PFSK-1 (cell line): ENCODE measurements at regions not wholly inside any gene's neighbourhood (a gene's known extent, or its start where the extent isn't known, plus 50 kb on each side); places are given as distances from the start of the nearest gene placed in this dataset.

Experiments
- FOXP2 ChIP-seq: optimal IDR thresholded peaks from 2 replicates; pipeline ENCODE3; 2011; ENCODE audit warnings: borderline replicate concordance, control low read depth, inconsistent platforms; ENCODE audit not compliant: insufficient read depth; ENCODE audit errors: extremely low read length, extremely low read depth
- POLR2AphosphoS5 ChIP-seq: IDR thresholded peaks from 2 replicates; pipeline ENCODE4 v1.6.1; 2012; ENCODE audit warnings: low read depth, mild to moderate bottlenecking, control low read depth, low read length, moderate library complexity
- SIN3A ChIP-seq: IDR thresholded peaks from 2 replicates; pipeline ENCODE4 v1.6.1; 2012; ENCODE audit warnings: mild to moderate bottlenecking, low read length, moderate library complexity, borderline replicate concordance; ENCODE audit not compliant: insufficient read depth
- TAF1 ChIP-seq: IDR thresholded peaks from 2 replicates; pipeline ENCODE4 v1.6.1; 2012; ENCODE audit warnings: low read length, control low read depth, borderline replicate concordance; ENCODE audit not compliant: insufficient read depth
- TF ChIP-seq, protein P1 (sequence below), 2 experiments: IDR thresholded peaks; 2 replicates each; pipeline versions ENCODE4 v1.6.1 to v1.8.0; 2011 to 2012; ENCODE audit warnings: low read depth in 2 of 2, low read length in 2 of 2, control low read depth in 1 of 2, inconsistent platforms in 1 of 2, mild to moderate bottlenecking in 1 of 2, moderate library complexity in 1 of 2; ENCODE audit not compliant: insufficient read depth in 1 of 2

DNA sequence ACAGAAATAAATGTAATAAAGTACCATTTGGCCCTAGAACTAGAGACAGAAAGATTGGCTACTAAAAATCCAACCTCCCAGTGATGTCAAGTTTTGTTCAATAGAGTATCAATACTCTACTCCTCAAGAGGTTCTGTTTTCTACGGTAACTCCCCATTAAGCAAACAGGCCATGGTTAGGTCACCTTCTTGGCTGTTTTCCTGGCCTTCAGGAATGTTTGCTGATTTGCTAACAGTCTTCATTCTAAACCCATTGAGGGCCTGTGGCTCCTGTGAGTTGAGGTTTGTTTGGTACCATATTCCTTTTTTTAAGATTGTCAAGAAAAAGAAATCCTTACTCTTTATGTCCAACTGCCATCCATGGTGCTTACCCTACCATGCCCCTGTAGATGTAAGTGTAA lies 1022.0 kb upstream of the TMEM132C start:
- TF ChIP-seq, protein P1, sequence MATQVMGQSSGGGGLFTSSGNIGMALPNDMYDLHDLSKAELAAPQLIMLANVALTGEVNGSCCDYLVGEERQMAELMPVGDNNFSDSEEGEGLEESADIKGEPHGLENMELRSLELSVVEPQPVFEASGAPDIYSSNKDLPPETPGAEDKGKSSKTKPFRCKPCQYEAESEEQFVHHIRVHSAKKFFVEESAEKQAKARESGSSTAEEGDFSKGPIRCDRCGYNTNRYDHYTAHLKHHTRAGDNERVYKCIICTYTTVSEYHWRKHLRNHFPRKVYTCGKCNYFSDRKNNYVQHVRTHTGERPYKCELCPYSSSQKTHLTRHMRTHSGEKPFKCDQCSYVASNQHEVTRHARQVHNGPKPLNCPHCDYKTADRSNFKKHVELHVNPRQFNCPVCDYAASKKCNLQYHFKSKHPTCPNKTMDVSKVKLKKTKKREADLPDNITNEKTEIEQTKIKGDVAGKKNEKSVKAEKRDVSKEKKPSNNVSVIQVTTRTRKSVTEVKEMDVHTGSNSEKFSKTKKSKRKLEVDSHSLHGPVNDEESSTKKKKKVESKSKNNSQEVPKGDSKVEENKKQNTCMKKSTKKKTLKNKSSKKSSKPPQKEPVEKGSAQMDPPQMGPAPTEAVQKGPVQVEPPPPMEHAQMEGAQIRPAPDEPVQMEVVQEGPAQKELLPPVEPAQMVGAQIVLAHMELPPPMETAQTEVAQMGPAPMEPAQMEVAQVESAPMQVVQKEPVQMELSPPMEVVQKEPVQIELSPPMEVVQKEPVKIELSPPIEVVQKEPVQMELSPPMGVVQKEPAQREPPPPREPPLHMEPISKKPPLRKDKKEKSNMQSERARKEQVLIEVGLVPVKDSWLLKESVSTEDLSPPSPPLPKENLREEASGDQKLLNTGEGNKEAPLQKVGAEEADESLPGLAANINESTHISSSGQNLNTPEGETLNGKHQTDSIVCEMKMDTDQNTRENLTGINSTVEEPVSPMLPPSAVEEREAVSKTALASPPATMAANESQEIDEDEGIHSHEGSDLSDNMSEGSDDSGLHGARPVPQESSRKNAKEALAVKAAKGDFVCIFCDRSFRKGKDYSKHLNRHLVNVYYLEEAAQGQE (IDR thresholded peaks at IDR 0.05; ENCODE audit: insufficient read depth in 1 of 2, low read depth in 2 of 2, low read length in 2 of 2): no peak

DNA sequence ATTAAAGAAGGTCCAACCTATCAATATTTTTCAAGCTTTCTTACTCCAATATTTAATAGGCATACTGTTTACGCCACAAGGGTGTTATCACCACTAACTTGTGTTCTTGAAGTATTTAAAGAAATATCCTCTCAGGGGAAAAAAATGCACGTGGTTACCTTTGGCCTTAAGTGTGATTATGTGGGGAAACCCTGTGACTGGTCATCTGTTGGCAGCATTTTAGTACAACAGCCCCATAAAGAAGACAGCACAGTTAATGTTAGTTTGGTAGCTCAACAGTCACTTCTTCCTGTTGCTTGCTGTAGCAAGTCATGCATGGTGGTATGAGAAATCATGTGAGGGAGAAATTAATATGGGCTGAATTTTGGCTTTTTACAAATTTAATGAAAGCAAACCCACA lies 1021.5 kb upstream of the TMEM132C start:
- no peak for TF ChIP-seq POLR2AphosphoS5
- TF ChIP-seq, protein P1 (IDR thresholded peaks at IDR 0.05; ENCODE audit: insufficient read depth in 1 of 2, low read depth in 2 of 2, low read length in 2 of 2): no peak
- TF ChIP-seq FOXP2: no peak
- no peak for TF ChIP-seq SIN3A
- TF ChIP-seq TAF1: no peak

DNA sequence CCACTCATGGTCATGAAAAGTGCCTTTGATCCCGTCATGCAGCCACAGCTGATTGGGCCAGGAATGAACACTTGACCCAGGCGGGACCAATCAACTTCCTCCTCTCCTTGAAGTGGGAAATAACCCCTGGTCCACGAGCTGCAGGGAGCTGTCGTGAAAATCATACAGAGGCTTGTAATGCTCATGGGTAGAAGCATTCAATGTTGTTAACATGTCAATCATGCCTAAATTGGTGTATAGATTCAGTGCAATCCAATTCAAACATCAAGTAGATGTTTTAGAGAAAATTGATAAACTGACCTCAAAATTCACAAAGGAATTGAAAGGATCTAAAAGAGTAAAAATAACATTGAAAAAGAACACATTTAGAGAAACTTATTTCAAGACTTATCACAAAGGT lies 1019.0 kb upstream of the TMEM132C start:
- no peak for TF ChIP-seq TAF1
- TF ChIP-seq POLR2AphosphoS5: no peak
- TF ChIP-seq, protein P1 (IDR thresholded peaks at IDR 0.05; ENCODE audit: insufficient read depth in 1 of 2, low read depth in 2 of 2, low read length in 2 of 2): no peak
- no peak for TF ChIP-seq SIN3A
- TF ChIP-seq FOXP2: no peak

DNA sequence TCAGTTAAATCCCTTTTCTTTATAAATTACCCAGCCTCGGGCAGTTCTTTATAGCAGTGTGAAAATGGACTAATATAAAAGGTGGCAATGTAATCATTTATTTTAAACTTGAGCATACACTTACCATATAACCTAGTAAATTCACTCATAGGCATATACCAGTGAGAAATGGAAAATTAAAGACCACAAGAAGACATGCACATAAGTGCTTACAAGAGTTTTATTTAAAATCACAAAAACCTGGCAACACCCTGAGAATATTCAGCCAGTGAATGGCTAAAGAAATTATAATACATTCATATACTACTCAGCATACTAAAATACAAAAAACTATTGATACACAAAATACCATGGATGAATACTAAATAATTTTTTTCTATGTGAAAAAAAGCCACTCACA lies 1017.5 kb upstream of the TMEM132C start:
- TF ChIP-seq TAF1 (no peak), FOXP2 (no peak), SIN3A (no peak)
- TF ChIP-seq, protein P1 (IDR thresholded peaks at IDR 0.05; ENCODE audit: insufficient read depth in 1 of 2, low read depth in 2 of 2, low read length in 2 of 2): no peak

DNA sequence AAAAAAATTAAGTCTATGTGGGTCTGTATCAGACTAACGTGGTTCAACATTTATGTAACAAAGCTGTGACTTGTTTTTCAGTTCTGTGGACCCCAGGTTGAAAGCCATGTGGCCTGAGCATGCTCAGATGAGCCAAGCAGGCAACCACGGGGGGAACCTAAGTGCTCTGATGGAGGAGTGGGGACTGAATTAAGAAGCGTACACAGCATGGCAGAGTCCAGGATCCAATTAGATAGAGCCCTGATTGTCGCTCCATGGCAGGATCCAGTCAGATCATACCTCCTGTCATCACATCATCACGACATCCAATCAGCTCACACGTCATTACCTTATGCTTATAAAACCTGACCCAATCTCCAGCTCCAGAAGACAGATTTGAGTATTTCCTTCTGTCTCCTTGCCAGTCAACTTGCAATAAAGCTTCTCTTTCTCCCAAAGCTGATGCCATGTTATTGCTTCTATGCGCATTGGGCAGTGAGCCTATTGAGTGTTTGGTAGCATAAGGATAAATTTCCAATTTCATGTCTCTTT lies 1013.1 kb upstream of the TMEM132C start:
- TF ChIP-seq SIN3A (no peak), TAF1 (no peak), FOXP2 (no peak), POLR2AphosphoS5 (no peak)
- TF ChIP-seq, protein P1 (IDR thresholded peaks at IDR 0.05; ENCODE audit: insufficient read depth in 1 of 2, low read depth in 2 of 2, low read length in 2 of 2): no peak
